HL-60 (cell line): ENCODE measurements at regions not wholly inside any gene's neighbourhood (a gene's known extent, or its start where the extent isn't known, plus 50 kb on each side); places are given as distances from the start of the nearest gene placed in this dataset.
"Not testable (repeated sequence)": the region's sequence is repeated elsewhere in the genome, so short reads cannot be mapped to it uniquely, and the experiment has no call there.

Source experiments
- DNase-seq, 2 experiments: peaks; one replicate each; pipeline ENCODE4 v3.0.0-alpha.2; 2010 to 2020; ENCODE audit warnings: low read depth in 1 of 2, low spot score in 1 of 2
- H3K27ac ChIP-seq: fragments of 250-450 bp; sonication (Bioruptor Pico); replicated peaks from 2 replicates; pipeline ENCODE4 v1.5.1; 2020; ENCODE audit warnings: mild to moderate bottlenecking, moderate library complexity
- H3K27me3 ChIP-seq: fragments of 250-450 bp; sonication (Bioruptor Pico); 2 replicates; pipeline ENCODE4 v1.5.1; 2021; ENCODE audit warnings: mild to moderate bottlenecking, moderate library complexity; ENCODE audit not compliant: insufficient read depth, poor library complexity, severe bottlenecking
- H3K4me3 ChIP-seq: replicated peaks from 2 replicates; pipeline ENCODE4 v1.5.1; 2011; ENCODE audit warnings: mild to moderate bottlenecking, control low read depth, low read length; ENCODE audit not compliant: insufficient read depth
- GABPA ChIP-seq: IDR thresholded peaks from 2 replicates; pipeline ENCODE4 v1.6.1; 2012; ENCODE audit warnings: low read depth
- POLR2AphosphoS5 ChIP-seq: IDR thresholded peaks from 2 replicates; pipeline ENCODE4 v1.6.1; 2012; ENCODE audit warnings: low read depth
- SPI1 ChIP-seq: IDR thresholded peaks from 2 replicates; pipeline ENCODE4 v1.6.1; 2012; ENCODE audit warnings: low read depth, mild to moderate bottlenecking, borderline replicate concordance
- TF ChIP-seq, protein P1 (sequence below): IDR thresholded peaks from 2 replicates; pipeline ENCODE4 v1.6.1; 2012; ENCODE audit warnings: low read depth; ENCODE audit not compliant: insufficient replicate concordance
- TF ChIP-seq, protein P2 (sequence below): IDR thresholded peaks from one replicate; pipeline ENCODE4 v1.5.1; 2011; ENCODE audit warnings: low read length, control low read depth, inconsistent platforms; ENCODE audit not compliant: insufficient read depth

DNA sequence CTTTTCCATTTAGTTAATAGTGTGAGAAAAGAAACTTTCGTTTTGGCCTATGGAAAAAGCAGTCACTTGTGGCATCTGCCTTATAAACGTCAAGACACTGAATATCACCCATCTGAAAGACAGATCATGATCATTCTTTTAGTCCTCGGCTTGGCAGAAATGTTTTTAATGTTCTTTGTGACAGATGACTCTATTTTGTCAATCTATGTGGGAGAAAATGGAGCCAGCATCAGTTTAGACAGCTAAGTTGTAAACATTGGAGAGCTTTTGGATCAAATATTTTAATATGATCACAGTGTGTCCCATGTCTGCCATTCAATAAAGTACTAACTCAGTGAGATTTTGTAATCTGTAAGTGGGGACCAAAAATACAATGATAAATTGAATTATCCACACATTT is 85.1 kb upstream of the LUZP2 start:
- TF ChIP-seq, protein P1, sequence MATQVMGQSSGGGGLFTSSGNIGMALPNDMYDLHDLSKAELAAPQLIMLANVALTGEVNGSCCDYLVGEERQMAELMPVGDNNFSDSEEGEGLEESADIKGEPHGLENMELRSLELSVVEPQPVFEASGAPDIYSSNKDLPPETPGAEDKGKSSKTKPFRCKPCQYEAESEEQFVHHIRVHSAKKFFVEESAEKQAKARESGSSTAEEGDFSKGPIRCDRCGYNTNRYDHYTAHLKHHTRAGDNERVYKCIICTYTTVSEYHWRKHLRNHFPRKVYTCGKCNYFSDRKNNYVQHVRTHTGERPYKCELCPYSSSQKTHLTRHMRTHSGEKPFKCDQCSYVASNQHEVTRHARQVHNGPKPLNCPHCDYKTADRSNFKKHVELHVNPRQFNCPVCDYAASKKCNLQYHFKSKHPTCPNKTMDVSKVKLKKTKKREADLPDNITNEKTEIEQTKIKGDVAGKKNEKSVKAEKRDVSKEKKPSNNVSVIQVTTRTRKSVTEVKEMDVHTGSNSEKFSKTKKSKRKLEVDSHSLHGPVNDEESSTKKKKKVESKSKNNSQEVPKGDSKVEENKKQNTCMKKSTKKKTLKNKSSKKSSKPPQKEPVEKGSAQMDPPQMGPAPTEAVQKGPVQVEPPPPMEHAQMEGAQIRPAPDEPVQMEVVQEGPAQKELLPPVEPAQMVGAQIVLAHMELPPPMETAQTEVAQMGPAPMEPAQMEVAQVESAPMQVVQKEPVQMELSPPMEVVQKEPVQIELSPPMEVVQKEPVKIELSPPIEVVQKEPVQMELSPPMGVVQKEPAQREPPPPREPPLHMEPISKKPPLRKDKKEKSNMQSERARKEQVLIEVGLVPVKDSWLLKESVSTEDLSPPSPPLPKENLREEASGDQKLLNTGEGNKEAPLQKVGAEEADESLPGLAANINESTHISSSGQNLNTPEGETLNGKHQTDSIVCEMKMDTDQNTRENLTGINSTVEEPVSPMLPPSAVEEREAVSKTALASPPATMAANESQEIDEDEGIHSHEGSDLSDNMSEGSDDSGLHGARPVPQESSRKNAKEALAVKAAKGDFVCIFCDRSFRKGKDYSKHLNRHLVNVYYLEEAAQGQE = no peak
- TF ChIP-seq SPI1 = no peak
- TF ChIP-seq, protein P2, sequence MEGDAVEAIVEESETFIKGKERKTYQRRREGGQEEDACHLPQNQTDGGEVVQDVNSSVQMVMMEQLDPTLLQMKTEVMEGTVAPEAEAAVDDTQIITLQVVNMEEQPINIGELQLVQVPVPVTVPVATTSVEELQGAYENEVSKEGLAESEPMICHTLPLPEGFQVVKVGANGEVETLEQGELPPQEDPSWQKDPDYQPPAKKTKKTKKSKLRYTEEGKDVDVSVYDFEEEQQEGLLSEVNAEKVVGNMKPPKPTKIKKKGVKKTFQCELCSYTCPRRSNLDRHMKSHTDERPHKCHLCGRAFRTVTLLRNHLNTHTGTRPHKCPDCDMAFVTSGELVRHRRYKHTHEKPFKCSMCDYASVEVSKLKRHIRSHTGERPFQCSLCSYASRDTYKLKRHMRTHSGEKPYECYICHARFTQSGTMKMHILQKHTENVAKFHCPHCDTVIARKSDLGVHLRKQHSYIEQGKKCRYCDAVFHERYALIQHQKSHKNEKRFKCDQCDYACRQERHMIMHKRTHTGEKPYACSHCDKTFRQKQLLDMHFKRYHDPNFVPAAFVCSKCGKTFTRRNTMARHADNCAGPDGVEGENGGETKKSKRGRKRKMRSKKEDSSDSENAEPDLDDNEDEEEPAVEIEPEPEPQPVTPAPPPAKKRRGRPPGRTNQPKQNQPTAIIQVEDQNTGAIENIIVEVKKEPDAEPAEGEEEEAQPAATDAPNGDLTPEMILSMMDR = no peak
- no peak for TF ChIP-seq GABPA
- TF ChIP-seq POLR2AphosphoS5 = no peak
- no peaks in the 10 kb centered on the region for H3K27me3 ChIP-seq
- H3K27ac ChIP-seq = no peak overlapping the region
- no peak for DNase-seq
- no peak overlapping the region for H3K4me3 ChIP-seq

DNA sequence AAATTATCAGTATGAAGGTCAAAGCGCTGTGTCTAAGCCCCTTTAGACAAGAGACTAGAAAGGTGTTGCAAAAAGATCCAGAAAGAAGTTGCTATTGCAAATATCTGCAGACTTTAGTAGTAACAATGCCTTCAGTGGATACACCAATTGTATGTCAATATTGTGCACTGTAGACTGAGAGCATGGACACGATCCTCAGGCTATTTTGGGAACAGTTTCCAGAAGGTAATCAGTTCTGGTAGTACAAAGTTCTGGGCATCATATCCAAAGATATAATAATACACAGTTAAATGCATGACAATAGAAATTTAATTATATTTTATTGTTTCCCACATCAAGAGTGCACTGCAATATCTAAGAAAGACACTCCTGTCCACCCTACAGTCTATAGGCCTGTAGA is 84.1 kb upstream of the LUZP2 start:
- H3K4me3 ChIP-seq = no peak overlapping the region
- TF ChIP-seq POLR2AphosphoS5 (no peak), GABPA (no peak), SPI1 (no peak)
- TF ChIP-seq, protein P1 = no peak
- TF ChIP-seq, protein P2 = no peak

DNA sequence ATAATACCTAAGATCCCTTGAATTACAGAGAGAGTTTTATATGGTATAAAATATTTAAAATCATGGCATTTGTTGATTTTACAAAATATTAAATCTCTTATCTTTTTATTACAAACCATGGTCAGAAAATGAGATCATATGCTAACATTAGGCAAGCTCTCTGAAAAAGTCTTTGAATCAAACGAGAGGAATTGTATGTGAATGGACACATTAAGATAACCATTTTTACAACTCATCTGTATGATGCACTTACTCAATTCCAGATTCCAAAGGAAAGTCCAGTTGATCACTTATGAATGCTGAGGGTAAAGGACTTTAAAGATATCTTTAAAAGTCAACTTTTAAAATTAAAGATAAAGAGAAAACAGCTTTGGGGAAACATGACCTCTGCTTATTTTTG is 83.5 kb upstream of the LUZP2 start:
- Histone ChIP-seq H3K4me3 (no peak overlapping the region), H3K27ac (no peak overlapping the region), H3K27me3 (no peaks in the 10 kb centered on the region)
- no peak for DNase-seq
- TF ChIP-seq GABPA (no peak), SPI1 (no peak), POLR2AphosphoS5 (no peak)
- TF ChIP-seq, protein P2 = no peak
- TF ChIP-seq, protein P1 = no peak

More for the DNA sequence above, 84.1 kb upstream of the LUZP2 start:
- Histone ChIP-seq H3K27me3 (no peaks in the 10 kb centered on the region), H3K27ac (no peak overlapping the region)
- no peak for DNase-seq

DNA sequence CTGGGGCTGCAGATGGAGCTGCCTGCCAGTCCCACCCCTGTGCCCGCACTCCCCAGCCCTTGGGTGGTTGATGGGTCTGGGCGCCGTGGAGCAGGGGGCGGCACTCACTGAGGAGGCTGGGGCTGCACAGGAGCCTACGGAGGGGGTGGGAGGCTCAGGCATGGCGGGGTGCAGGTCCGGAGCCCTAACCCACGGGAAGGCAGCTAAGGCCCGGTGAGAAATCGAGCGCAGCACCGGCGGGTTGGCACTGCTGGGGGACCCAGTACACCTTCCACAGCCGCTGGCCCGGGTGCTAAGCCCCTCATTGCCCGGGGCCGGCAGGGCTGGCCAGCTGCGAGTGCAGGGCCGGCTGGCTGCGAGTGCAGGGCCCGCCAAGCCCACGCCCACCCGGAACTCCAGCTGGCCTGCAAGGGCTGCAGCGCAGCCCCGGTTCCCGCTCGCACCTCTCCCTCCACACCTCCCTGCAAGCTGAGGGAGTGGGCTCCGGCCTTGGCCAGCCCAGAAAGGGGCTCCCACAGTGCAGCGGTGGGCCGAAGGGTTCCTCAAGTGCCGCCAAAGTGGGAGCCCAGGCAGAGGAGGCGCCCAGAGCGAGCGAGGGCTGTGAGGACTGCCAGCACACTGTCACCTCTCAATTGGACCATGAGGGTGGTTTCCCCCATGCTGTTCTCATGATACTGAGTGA is 80.8 kb upstream of the LUZP2 start:
- H3K27me3 ChIP-seq, H3K4me3 ChIP-seq, H3K27ac ChIP-seq, DNase-seq: not testable (repeated sequence)
